OCI-LY1 (cell line): ENCODE measurements at regions not wholly inside any gene's neighbourhood (a gene's known extent, or its start where the extent isn't known, plus 50 kb on each side); places are given as distances from the start of the nearest gene placed in this dataset.

Source experiments
- CTCF ChIP-seq: fragments of 200-600 bp; sonication (generic), shearing (Covaris generic); IDR thresholded peaks from 2 replicates; pipeline ENCODE4 v1.5.1; 2017; ENCODE audit warnings: mild to moderate bottlenecking, antibody characterized with exemption, low read length, moderate library complexity, mixed read lengths
- EZH2 ChIP-seq: fragments of 200-600 bp; sonication (generic), shearing (Covaris generic); IDR thresholded peaks from 2 replicates; pipeline ENCODE4 v1.8.0; 2017; ENCODE audit warnings: borderline replicate concordance, mixed run types, mild to moderate bottlenecking, antibody characterized with exemption, low read length, moderate library complexity, mixed read lengths

DNA sequence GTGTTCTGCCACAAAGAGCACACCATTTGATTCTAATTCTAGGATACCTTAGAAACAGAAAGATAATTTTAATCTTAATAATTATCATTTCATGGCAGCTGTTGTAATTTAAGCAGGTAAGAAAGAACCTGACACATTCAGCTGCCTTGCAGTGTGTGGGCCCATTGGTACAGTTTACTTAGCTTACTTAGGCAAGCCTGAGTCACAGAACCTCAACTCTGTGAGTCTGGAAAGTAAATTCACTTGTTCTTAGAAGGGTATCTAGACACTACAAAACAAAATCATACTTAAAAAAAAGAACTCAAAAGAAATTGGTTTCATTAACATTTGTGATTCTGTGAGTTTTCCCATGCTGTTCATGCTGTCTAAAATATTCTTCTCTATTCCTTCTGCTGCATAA, 956.3 kb upstream of the SLC39A10 start:
- TF ChIP-seq CTCF (no peak), EZH2 (no peak)
